ENCODE measurements at regions not wholly inside any gene's neighbourhood (a gene's known extent, or its start where the extent isn't known, plus 50 kb on each side); places are given as distances from the start of the nearest gene placed in this dataset.

GRCh38 chr1:199861020-199861795 is 166.3 kb upstream of the NR5A2 start:
- no peak overlapping the region for H3K4me3 ChIP-seq (replicated peaks; ENCODE audit: insufficient read depth, low read length)
- H3K27ac ChIP-seq (replicated peaks) = no peak overlapping the region
- DNase-seq (ENCODE audit: low read depth in 1 of 2, low spot score in 1 of 2) = no peak
- no peaks in the 10 kb centered on the region for H3K27me3 ChIP-seq (ENCODE audit: insufficient read depth, poor library complexity, severe bottlenecking)
- TF ChIP-seq CTCF (IDR thresholded peaks at IDR 0.05; ENCODE audit: insufficient read depth, low read length) = no peak
- no peak for TF ChIP-seq POLR2AphosphoS5 (IDR thresholded peaks at IDR 0.05; ENCODE audit: low read depth)
- TF ChIP-seq GABPA (IDR thresholded peaks at IDR 0.05; ENCODE audit: low read depth) = no peak
- no peak for TF ChIP-seq REST (IDR thresholded peaks at IDR 0.05; ENCODE audit: insufficient replicate concordance, low read depth)
- no peak for TF ChIP-seq SPI1 (IDR thresholded peaks at IDR 0.05; ENCODE audit: borderline replicate concordance, low read depth)

GRCh38 chr1:199862047-199862446 is 165.5 kb upstream of the NR5A2 start:
- no peak for DNase-seq (ENCODE audit: low read depth in 1 of 2, low spot score in 1 of 2)
- Histone ChIP-seq H3K27me3 (ENCODE audit: insufficient read depth, poor library complexity, severe bottlenecking) (no peaks in the 10 kb centered on the region), H3K27ac (replicated peaks) (no peak overlapping the region), H3K4me3 (replicated peaks; ENCODE audit: insufficient read depth, low read length) (no peak overlapping the region)
- no peak for TF ChIP-seq REST (IDR thresholded peaks at IDR 0.05; ENCODE audit: insufficient replicate concordance, low read depth)
- TF ChIP-seq POLR2AphosphoS5 (IDR thresholded peaks at IDR 0.05; ENCODE audit: low read depth) = no peak
- no peak for TF ChIP-seq GABPA (IDR thresholded peaks at IDR 0.05; ENCODE audit: low read depth)
- TF ChIP-seq SPI1 (IDR thresholded peaks at IDR 0.05; ENCODE audit: borderline replicate concordance, low read depth) = no peak
- TF ChIP-seq CTCF (IDR thresholded peaks at IDR 0.05; ENCODE audit: insufficient read depth, low read length) = no peak

GRCh38 chr1:199866210-199866617 is 161.3 kb upstream of the NR5A2 start:
- no peak overlapping the region for H3K27ac ChIP-seq (replicated peaks)
- H3K4me3 ChIP-seq (replicated peaks; ENCODE audit: insufficient read depth, low read length) = no peak overlapping the region
- no peak for TF ChIP-seq GABPA (IDR thresholded peaks at IDR 0.05; ENCODE audit: low read depth)
- no peak for TF ChIP-seq REST (IDR thresholded peaks at IDR 0.05; ENCODE audit: insufficient replicate concordance, low read depth)
- no peak for TF ChIP-seq SPI1 (IDR thresholded peaks at IDR 0.05; ENCODE audit: borderline replicate concordance, low read depth)
- no peak for TF ChIP-seq POLR2AphosphoS5 (IDR thresholded peaks at IDR 0.05; ENCODE audit: low read depth)
- no peak for TF ChIP-seq CTCF (IDR thresholded peaks at IDR 0.05; ENCODE audit: insufficient read depth, low read length)
- H3K27me3 ChIP-seq (ENCODE audit: insufficient read depth, poor library complexity, severe bottlenecking) = no peaks in the 10 kb centered on the region
- no peak for DNase-seq (ENCODE audit: low read depth in 1 of 2, low spot score in 1 of 2)

All from HL-60 (cell line).